PFSK-1 (cell line): ENCODE measurements at regions not wholly inside any gene's neighbourhood (a gene's known extent, or its start where the extent isn't known, plus 50 kb on each side); places are given as distances from the start of the nearest gene placed in this dataset.

Source experiments
- SIN3A ChIP-seq: IDR thresholded peaks from 2 replicates; pipeline ENCODE4 v1.6.1; 2012; ENCODE audit warnings: mild to moderate bottlenecking, low read length, moderate library complexity, borderline replicate concordance; ENCODE audit not compliant: insufficient read depth
- TF ChIP-seq, protein P1 (sequence below), 2 experiments: IDR thresholded peaks; 2 replicates each; pipeline versions ENCODE4 v1.6.1 to v1.8.0; 2011 to 2012; ENCODE audit warnings: low read depth in 2 of 2, low read length in 2 of 2, control low read depth in 1 of 2, inconsistent platforms in 1 of 2, mild to moderate bottlenecking in 1 of 2, moderate library complexity in 1 of 2; ENCODE audit not compliant: insufficient read depth in 1 of 2

DNA sequence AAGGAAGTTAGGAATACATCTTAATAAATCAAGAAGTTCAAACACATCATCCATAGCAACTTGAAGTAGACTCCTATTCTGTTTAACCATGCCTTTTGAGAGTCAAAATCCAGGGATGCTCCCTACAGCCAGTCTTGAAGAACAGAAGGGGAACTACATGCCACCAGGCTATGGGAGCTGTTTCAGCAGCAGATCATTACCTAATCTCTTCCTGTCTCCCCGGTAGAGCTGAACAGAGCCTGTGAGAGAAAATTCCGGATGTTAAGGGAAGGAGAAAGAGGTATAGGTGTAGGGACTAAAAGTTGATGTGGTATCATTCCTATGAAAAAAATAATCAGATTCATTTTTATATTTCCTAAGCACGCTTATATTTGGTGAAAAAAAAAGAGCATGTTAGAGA lies 352.2 kb downstream of the SPRY1 start:
- TF ChIP-seq, protein P1, sequence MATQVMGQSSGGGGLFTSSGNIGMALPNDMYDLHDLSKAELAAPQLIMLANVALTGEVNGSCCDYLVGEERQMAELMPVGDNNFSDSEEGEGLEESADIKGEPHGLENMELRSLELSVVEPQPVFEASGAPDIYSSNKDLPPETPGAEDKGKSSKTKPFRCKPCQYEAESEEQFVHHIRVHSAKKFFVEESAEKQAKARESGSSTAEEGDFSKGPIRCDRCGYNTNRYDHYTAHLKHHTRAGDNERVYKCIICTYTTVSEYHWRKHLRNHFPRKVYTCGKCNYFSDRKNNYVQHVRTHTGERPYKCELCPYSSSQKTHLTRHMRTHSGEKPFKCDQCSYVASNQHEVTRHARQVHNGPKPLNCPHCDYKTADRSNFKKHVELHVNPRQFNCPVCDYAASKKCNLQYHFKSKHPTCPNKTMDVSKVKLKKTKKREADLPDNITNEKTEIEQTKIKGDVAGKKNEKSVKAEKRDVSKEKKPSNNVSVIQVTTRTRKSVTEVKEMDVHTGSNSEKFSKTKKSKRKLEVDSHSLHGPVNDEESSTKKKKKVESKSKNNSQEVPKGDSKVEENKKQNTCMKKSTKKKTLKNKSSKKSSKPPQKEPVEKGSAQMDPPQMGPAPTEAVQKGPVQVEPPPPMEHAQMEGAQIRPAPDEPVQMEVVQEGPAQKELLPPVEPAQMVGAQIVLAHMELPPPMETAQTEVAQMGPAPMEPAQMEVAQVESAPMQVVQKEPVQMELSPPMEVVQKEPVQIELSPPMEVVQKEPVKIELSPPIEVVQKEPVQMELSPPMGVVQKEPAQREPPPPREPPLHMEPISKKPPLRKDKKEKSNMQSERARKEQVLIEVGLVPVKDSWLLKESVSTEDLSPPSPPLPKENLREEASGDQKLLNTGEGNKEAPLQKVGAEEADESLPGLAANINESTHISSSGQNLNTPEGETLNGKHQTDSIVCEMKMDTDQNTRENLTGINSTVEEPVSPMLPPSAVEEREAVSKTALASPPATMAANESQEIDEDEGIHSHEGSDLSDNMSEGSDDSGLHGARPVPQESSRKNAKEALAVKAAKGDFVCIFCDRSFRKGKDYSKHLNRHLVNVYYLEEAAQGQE (IDR thresholded peaks at IDR 0.05; ENCODE audit: insufficient read depth in 1 of 2, low read depth in 2 of 2, low read length in 2 of 2), result no peak
- no peak for TF ChIP-seq SIN3A
